H1 (cell line): ENCODE measurements at regions not wholly inside any gene's neighbourhood (a gene's known extent, or its start where the extent isn't known, plus 50 kb on each side); places are given as distances from the start of the nearest gene placed in this dataset.

Experiments
- CTCF ChIA-PET: fragments of 300-600 bp; sonication (Branson Sonifier 250); formaldehyde crosslinking; loops from one replicate; lab custom pipeline; 2021; ENCODE audit not compliant: partially characterized antibody; lab: Charles Lee
- POLR2A ChIA-PET: fragments of 300-600 bp; sonication (Branson Sonifier 250); formaldehyde crosslinking; loops from one replicate; lab custom pipeline; 2021; ENCODE audit warnings: inconsistent platforms; ENCODE audit not compliant: partially characterized antibody; lab: Charles Lee
- DNase-seq, 2 experiments: peaks; one replicate each; pipeline versions ENCODE4 v3.0.0 to v3.0.0-alpha.2; 2010 to 2022; ENCODE audit warnings: low spot score in 2 of 2, low read depth in 1 of 2, mixed read lengths in 1 of 2
- FAIRE-seq: peaks from 2 replicates; lab custom pipeline; 2011; peaks lifted over from hg19 to GRCh38; lab: Jason Lieb, UNC
- H2AFZ ChIP-seq: 2 replicates; pipeline ENCODE4 v1.8.1; 2012; ENCODE audit warnings: low read length, inconsistent platforms
- H2AK5ac ChIP-seq: 2 replicates; pipeline ENCODE4 v1.6.1; 2013; ENCODE audit warnings: low read depth, low read length
- H2BK120ac ChIP-seq: replicated peaks from 2 replicates; pipeline ENCODE3; 2013; ENCODE audit warnings: low read depth, low read length, inconsistent platforms
- H2BK12ac ChIP-seq: 2 replicates; pipeline ENCODE4 v1.6.1; 2013; ENCODE audit warnings: low read depth, low read length
- H2BK15ac ChIP-seq: 2 replicates; pipeline ENCODE4 v1.6.1; 2013; ENCODE audit warnings: low read length
- H2BK20ac ChIP-seq: 2 replicates; pipeline ENCODE4 v1.6.1; 2013; ENCODE audit warnings: low read length
- H2BK5ac ChIP-seq: 2 replicates; pipeline ENCODE4 v1.6.1; 2013; ENCODE audit warnings: low read depth, low read length
- H3K14ac ChIP-seq: 2 replicates; pipeline ENCODE4 v1.6.1; 2013; ENCODE audit warnings: inconsistent platforms; ENCODE audit not compliant: insufficient read length
- H3K18ac ChIP-seq: 2 replicates; pipeline ENCODE4 v1.6.1; 2013; ENCODE audit warnings: low read length; ENCODE audit errors: extremely low read depth
- H3K23ac ChIP-seq: 2 replicates; pipeline ENCODE4 v1.6.1; 2013; ENCODE audit warnings: inconsistent platforms; ENCODE audit not compliant: insufficient read length
- H3K23me2 ChIP-seq: 2 replicates; pipeline ENCODE4 v1.6.1; 2013; ENCODE audit warnings: low read depth, low read length
- H3K27ac ChIP-seq: 2 replicates; pipeline ENCODE4 v1.6.1; 2011; ENCODE audit warnings: low read depth, low read length, inconsistent platforms
- H3K27me3 ChIP-seq, 4 experiments: replicated peaks in 1 of 4; 1 replicate in 1 of 4; 2 replicates in 3 of 4; pipeline versions ENCODE4 v1.6.1 to v1.8.1; 2011 to 2013; ENCODE audit warnings: low read length in 3 of 4, mild to moderate bottlenecking in 3 of 4, inconsistent platforms in 2 of 4, mixed read lengths in 2 of 4, moderate library complexity in 1 of 4; ENCODE audit not compliant: control insufficient read depth in 3 of 4, insufficient read depth in 3 of 4; ENCODE audit errors: extremely low read depth in 1 of 4
- H3K36me3 ChIP-seq, 4 experiments: 2 replicates each; pipeline versions ENCODE4 v1.6.1 to v1.8.1; 2011 to 2013; ENCODE audit warnings: mild to moderate bottlenecking in 4 of 4, low read length in 3 of 4, moderate library complexity in 2 of 4, control low read depth in 1 of 4, inconsistent platforms in 1 of 4; ENCODE audit not compliant: insufficient read depth in 4 of 4, control insufficient read depth in 2 of 4
- H3K4ac ChIP-seq: replicated peaks from 2 replicates; pipeline ENCODE3; 2013; ENCODE audit warnings: low read length, low read depth, mixed read lengths, inconsistent platforms; ENCODE audit not compliant: insufficient read length
- H3K4me1 ChIP-seq, 4 experiments: replicated peaks in 1 of 4; 1 replicate in 1 of 4; 2 replicates in 3 of 4; pipeline versions ENCODE4 v1.6.1 to v1.8.1; 2011 to 2013; ENCODE audit warnings: low read length in 3 of 4, inconsistent platforms in 2 of 4, mixed read lengths in 1 of 4; ENCODE audit not compliant: insufficient read depth in 4 of 4, control insufficient read depth in 3 of 4
- H3K4me2 ChIP-seq, 2 experiments: 2 replicates each; pipeline versions ENCODE4 v1.6.1 to v1.8.1; 2011 to 2013; ENCODE audit warnings: low read depth in 2 of 2, low read length in 2 of 2, control low read depth in 1 of 2, inconsistent platforms in 1 of 2, mild to moderate bottlenecking in 1 of 2; ENCODE audit not compliant: insufficient read depth in 1 of 2
- H3K4me3 ChIP-seq, 4 experiments: fragments of 200-600, 300-600 bp in 1 of 4; sonication (generic), shearing (Covaris generic), sonication (Bioruptor Twin) in 1 of 4; 2 replicates each; pipeline versions ENCODE4 v1.5.1 to v1.8.1; 2011 to 2016; ENCODE audit warnings: low read length in 4 of 4, low read depth in 3 of 4, control low read depth in 2 of 4, inconsistent platforms in 2 of 4, mild to moderate bottlenecking in 2 of 4, mixed read lengths in 1 of 4, moderate library complexity in 1 of 4; ENCODE audit not compliant: insufficient read depth in 2 of 4; ENCODE audit errors: extremely low read depth in 1 of 4
- H3K56ac ChIP-seq: replicated peaks from 2 replicates; pipeline ENCODE3; 2013; ENCODE audit warnings: low read depth, mild to moderate bottlenecking, mixed read lengths, low read length, inconsistent platforms; ENCODE audit not compliant: insufficient read length
- H3K79me1 ChIP-seq: 2 replicates; pipeline ENCODE4 v1.6.1; 2013; ENCODE audit warnings: low read depth, low read length, control low read depth
- H3K79me2 ChIP-seq, 2 experiments: 2 replicates each; pipeline versions ENCODE4 v1.6.1 to v1.8.1; 2012 to 2013; ENCODE audit warnings: low read length in 2 of 2, mild to moderate bottlenecking in 2 of 2, inconsistent platforms in 1 of 2; ENCODE audit not compliant: insufficient read depth in 2 of 2, control insufficient read depth in 1 of 2
- H3K9ac ChIP-seq, 4 experiments: replicated peaks in 1 of 4; 1 replicate in 1 of 4; 2 replicates in 3 of 4; pipeline versions ENCODE4 v1.6.1 to v1.8.1; 2011 to 2013; ENCODE audit warnings: low read depth in 3 of 4, low read length in 3 of 4, control low read depth in 2 of 4, mild to moderate bottlenecking in 2 of 4, moderate library complexity in 2 of 4, inconsistent platforms in 1 of 4; ENCODE audit errors: extremely low read depth in 1 of 4
- H3K9me3 ChIP-seq, 2 experiments: 2 replicates each; pipeline versions ENCODE4 v1.6.1 to v1.8.1; 2012 to 2013; ENCODE audit warnings: mild to moderate bottlenecking in 2 of 2, moderate library complexity in 2 of 2, control low read depth in 1 of 2, inconsistent platforms in 1 of 2, low read depth in 1 of 2, low read length in 1 of 2, mixed read lengths in 1 of 2; ENCODE audit not compliant: insufficient read depth in 2 of 2
- H4K20me1 ChIP-seq, 2 experiments: replicated peaks in 1 of 2; 2 replicates each; pipeline versions ENCODE3 to v1.8.1; 2011 to 2013; ENCODE audit warnings: inconsistent platforms in 2 of 2, low read length in 2 of 2, mild to moderate bottlenecking in 1 of 2; ENCODE audit not compliant: insufficient read depth in 2 of 2, control insufficient read depth in 1 of 2
- H4K5ac ChIP-seq: 2 replicates; pipeline ENCODE4 v1.6.1; 2013; ENCODE audit warnings: low read length, low read depth, mixed read lengths, inconsistent platforms; ENCODE audit not compliant: insufficient read length
- H4K8ac ChIP-seq: 2 replicates; pipeline ENCODE4 v1.8.0; 2013; ENCODE audit warnings: mild to moderate bottlenecking, moderate library complexity, low read length, inconsistent platforms; ENCODE audit not compliant: insufficient read depth; ENCODE audit errors: extremely low read depth
- H4K91ac ChIP-seq: replicated peaks from 2 replicates; pipeline ENCODE3; 2013; ENCODE audit warnings: low read length, mixed read lengths, inconsistent platforms; ENCODE audit not compliant: insufficient read length
- SP2 ChIP-seq: IDR thresholded peaks from 2 replicates; pipeline ENCODE4 v1.6.1; 2012; ENCODE audit warnings: mild to moderate bottlenecking, low read length, inconsistent platforms
- TF ChIP-seq, protein P1 (sequence below): IDR thresholded peaks from 2 replicates; pipeline ENCODE4 v1.6.1; 2012; ENCODE audit warnings: low read length, inconsistent platforms
- TF ChIP-seq, protein P2 (sequence below): IDR thresholded peaks from 2 replicates; pipeline ENCODE4 v1.6.1; 2011; ENCODE audit warnings: low read depth, mild to moderate bottlenecking, low read length; ENCODE audit not compliant: insufficient read depth

DNA sequence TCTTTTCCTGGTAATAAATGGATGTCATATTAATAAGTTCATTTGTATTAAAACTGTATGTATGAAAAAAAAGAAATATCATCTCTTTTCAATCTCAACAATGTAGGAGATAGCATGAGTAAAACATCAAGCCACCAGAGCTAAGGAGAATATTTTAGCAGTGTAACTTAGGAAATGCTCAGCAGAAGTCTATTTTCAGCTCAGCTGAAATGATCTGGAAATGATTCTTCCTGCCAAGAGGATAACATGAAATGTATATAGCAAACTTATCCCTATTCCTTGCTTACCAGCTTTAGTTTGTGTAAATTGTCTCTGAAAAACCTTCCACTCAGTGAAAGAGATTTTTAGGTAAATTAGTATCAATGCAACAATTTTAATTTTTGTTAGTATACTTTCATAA lies 1194.4 kb downstream of the SLITRK1 start:
- Histone ChIP-seq H3K18ac (no peak overlapping the region), H2BK15ac (no peak overlapping the region), H2BK12ac (no peak overlapping the region), H3K4ac (no peak overlapping the region), H3K23ac (no peak overlapping the region), H4K20me1 (no peaks in the 10 kb centered on the region), H2BK5ac (no peak overlapping the region), H2BK20ac (no peak overlapping the region), H3K27me3 (no peaks in the 10 kb centered on the region), H3K79me1 (no peaks in the 10 kb centered on the region), H3K9me3 (0 out of 4 replicates have a peak, but pooled peaks cover 0 to 3% of the 10 kb centered on the region in 2 experiments), H3K4me3 (no peak overlapping the region), H3K36me3 (no peaks in the 10 kb centered on the region), H3K4me2 (no peak overlapping the region), H2BK120ac (no peak overlapping the region), H3K56ac (no peak overlapping the region), H3K27ac (no peak overlapping the region), H3K9ac (no peak overlapping the region), H3K4me1 (no peaks in the 10 kb centered on the region), H4K8ac (no peak overlapping the region), H3K14ac (no peak overlapping the region), H3K23me2 (no peaks in the 10 kb centered on the region), H4K5ac (no peak overlapping the region), H4K91ac (no peak overlapping the region), H2AFZ (no peak overlapping the region), H2AK5ac (no peak overlapping the region), H3K79me2 (no peaks in the 10 kb centered on the region)
- ChIA-PET POLR2A (no interaction called here), CTCF (no interaction called here)
- DNase-seq, result no peak
- FAIRE-seq, result no peak
- TF ChIP-seq, protein P1, sequence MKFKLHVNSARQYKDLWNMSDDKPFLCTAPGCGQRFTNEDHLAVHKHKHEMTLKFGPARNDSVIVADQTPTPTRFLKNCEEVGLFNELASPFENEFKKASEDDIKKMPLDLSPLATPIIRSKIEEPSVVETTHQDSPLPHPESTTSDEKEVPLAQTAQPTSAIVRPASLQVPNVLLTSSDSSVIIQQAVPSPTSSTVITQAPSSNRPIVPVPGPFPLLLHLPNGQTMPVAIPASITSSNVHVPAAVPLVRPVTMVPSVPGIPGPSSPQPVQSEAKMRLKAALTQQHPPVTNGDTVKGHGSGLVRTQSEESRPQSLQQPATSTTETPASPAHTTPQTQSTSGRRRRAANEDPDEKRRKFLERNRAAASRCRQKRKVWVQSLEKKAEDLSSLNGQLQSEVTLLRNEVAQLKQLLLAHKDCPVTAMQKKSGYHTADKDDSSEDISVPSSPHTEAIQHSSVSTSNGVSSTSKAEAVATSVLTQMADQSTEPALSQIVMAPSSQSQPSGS, result no peak
- no peak for TF ChIP-seq SP2
- TF ChIP-seq, protein P2, sequence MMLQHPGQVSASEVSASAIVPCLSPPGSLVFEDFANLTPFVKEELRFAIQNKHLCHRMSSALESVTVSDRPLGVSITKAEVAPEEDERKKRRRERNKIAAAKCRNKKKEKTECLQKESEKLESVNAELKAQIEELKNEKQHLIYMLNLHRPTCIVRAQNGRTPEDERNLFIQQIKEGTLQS, result no peak
